ENCODE measurements at regions not wholly inside any gene's neighbourhood (a gene's known extent, or its start where the extent isn't known, plus 50 kb on each side); places are given as distances from the start of the nearest gene placed in this dataset.

GRCh38 chr2:212609479-212609878 is 70.9 kb upstream of the ERBB4 start:
- no peaks in the 10 kb centered on the region for H3K79me2 ChIP-seq (ENCODE audit: insufficient read depth)
- H3K9me3 ChIP-seq, result no peaks in the 10 kb centered on the region
- no peak overlapping the region for H3K4me2 ChIP-seq
- ChIA-PET CTCF (no interaction called here), POLR2A (no interaction called here)
- H3K36me3 ChIP-seq (replicated peaks in 1 of 2; ENCODE audit: control insufficient read depth in 1 of 2, insufficient read depth in 2 of 2, low read length in 1 of 2), result no peaks in the 10 kb centered on the region
- no peaks in the 10 kb centered on the region for H3K27me3 ChIP-seq (ENCODE audit: insufficient read depth)
- no peaks in the 10 kb centered on the region for H4K20me1 ChIP-seq (ENCODE audit: insufficient read depth)
- WGBS (ENCODE audit: low lambda C conversion rate), result 68% methylated on average over 3 of the region's 3 CpGs
- H3K4me1 ChIP-seq (ENCODE audit: control insufficient read depth in 1 of 2, insufficient read depth in 2 of 2, low read depth in 1 of 2, low read length in 1 of 2), result peaks cover 0 to 9% of the 10 kb centered on the region in 2 experiments; a peak in 2 of 4 replicates
- no peaks in the 10 kb centered on the region for H3F3A ChIP-seq (replicated peaks; ENCODE audit: insufficient read depth)
- H3K9ac ChIP-seq, result no peak overlapping the region
- no peaks in the 10 kb centered on the region for H3K9me2 ChIP-seq
- H3K27ac ChIP-seq (ENCODE audit: low read depth in 2 of 2, low read length in 1 of 2), result no peak overlapping the region
- H2AFZ ChIP-seq (ENCODE audit: low read depth), result no peak overlapping the region
- no peak overlapping the region for H3K4me3 ChIP-seq (ENCODE audit: low read depth in 2 of 2, low read length in 1 of 2)
- DNase-seq, result no peak
- TF ChIP-seq ZBTB33 (IDR thresholded peaks at IDR 0.05; ENCODE audit: borderline replicate concordance, low read depth), result no peak

- Histone ChIP-seq H3K27me3 (ENCODE audit: insufficient read depth) (no peaks in the 10 kb centered on the region), H2AFZ (ENCODE audit: low read depth) (no peak overlapping the region), H4K20me1 (ENCODE audit: insufficient read depth) (no peaks in the 10 kb centered on the region), H3F3A (replicated peaks; ENCODE audit: insufficient read depth) (no peaks in the 10 kb centered on the region), H3K9me2 (no peaks in the 10 kb centered on the region), H3K36me3 (replicated peaks in 1 of 2; ENCODE audit: control insufficient read depth in 1 of 2, insufficient read depth in 2 of 2, low read length in 1 of 2) (no peaks in the 10 kb centered on the region), H3K9ac (no peak overlapping the region), H3K4me3 (ENCODE audit: low read depth in 2 of 2, low read length in 1 of 2) (no peak overlapping the region), H3K27ac (ENCODE audit: low read depth in 2 of 2, low read length in 1 of 2) (no peak overlapping the region), H3K9me3 (no peaks in the 10 kb centered on the region), H3K4me1 (ENCODE audit: control insufficient read depth in 1 of 2, insufficient read depth in 2 of 2, low read depth in 1 of 2, low read length in 1 of 2) (peaks cover 0 to 10% of the 10 kb centered on the region in 2 experiments; a peak in 2 of 4 replicates), H3K79me2 (ENCODE audit: insufficient read depth) (no peaks in the 10 kb centered on the region), H3K4me2 (no peak overlapping the region)
- 53% methylated on average over 2 of the region's 2 CpGs for WGBS (ENCODE audit: low lambda C conversion rate)
- CTCF ChIA-PET, result no interaction called here
- POLR2A ChIA-PET, result no interaction called here
- no peak for TF ChIP-seq NFIC (IDR thresholded peaks at IDR 0.05; ENCODE audit: borderline replicate concordance)
- TF ChIP-seq EP300 (IDR thresholded peaks at IDR 0.05; ENCODE audit: borderline replicate concordance in 1 of 2, low read depth in 1 of 2, low read length in 1 of 2), result no peak
- no peak for TF ChIP-seq ELF1 (IDR thresholded peaks at IDR 0.05)
- no peak for TF ChIP-seq JUND (IDR thresholded peaks at IDR 0.05)
- TF ChIP-seq MEF2A (IDR thresholded peaks at IDR 0.05; ENCODE audit: borderline replicate concordance, low read depth), result no peak
- TF ChIP-seq NRF1 (IDR thresholded peaks at IDR 0.05; ENCODE audit: low read depth, low read length), result no peak
- TF ChIP-seq TCF12 (IDR thresholded peaks at IDR 0.05), result no peak
- no peak for TF ChIP-seq REST (IDR thresholded peaks at IDR 0.05; ENCODE audit: low read depth, low read length)
- TF ChIP-seq EZH2phosphoT487 (IDR thresholded peaks at IDR 0.05; ENCODE audit: borderline replicate concordance, low read depth), result no peak
- TF ChIP-seq RAD21 (IDR thresholded peaks at IDR 0.05; ENCODE audit: low read length), result no peak
- TF ChIP-seq RCOR1 (IDR thresholded peaks at IDR 0.05; ENCODE audit: low read length), result no peak
- TF ChIP-seq IRF3 (IDR thresholded peaks at IDR 0.05; ENCODE audit: low read depth, low read length), result no peak
- TF ChIP-seq YY1 (IDR thresholded peaks at IDR 0.05; ENCODE audit: low read depth), result no peak
- no peak for TF ChIP-seq FOXJ3 (CRISPR knock-in tag; IDR thresholded peaks at IDR 0.05)
- TF ChIP-seq MXI1 (IDR thresholded peaks at IDR 0.05; ENCODE audit: low read depth, low read length), result no peak
- DNase-seq, result no peak
Measured at GRCh38 chr2:212607080-212607479, 68.5 kb upstream of the ERBB4 start.
